Nephron (organoid): ENCODE measurements at regions not wholly inside any gene's neighbourhood (a gene's known extent, or its start where the extent isn't known, plus 50 kb on each side); places are given as distances from the start of the nearest gene placed in this dataset.

Experiments used
- H3K27ac Mint-ChIP-seq, 3 experiments: 2 replicates each; pipeline ENCODE4 v1.8.0; 2020; ENCODE audit warnings: mixed read lengths in 3 of 3, mild to moderate bottlenecking in 2 of 3, moderate library complexity in 1 of 3
- H3K27me3 Mint-ChIP-seq: 2 replicates; pipeline ENCODE4 v1.8.0; 2021; ENCODE audit warnings: low read depth, mild to moderate bottlenecking, moderate library complexity, mixed read lengths
- H3K36me3 Mint-ChIP-seq: 2 replicates; pipeline ENCODE4 v1.8.0; 2020; ENCODE audit warnings: low read depth, mixed read lengths
- H3K4me1 Mint-ChIP-seq: 2 replicates; pipeline ENCODE4 v1.8.0; 2020; ENCODE audit warnings: mixed read lengths
- H3K4me3 Mint-ChIP-seq, 3 experiments: 2 replicates each; pipeline ENCODE4 v1.8.0; 2020; ENCODE audit warnings: mild to moderate bottlenecking in 3 of 3, mixed read lengths in 3 of 3, moderate library complexity in 2 of 3
- H3K9me3 Mint-ChIP-seq: 2 replicates; pipeline ENCODE4 v1.8.0; 2020; ENCODE audit warnings: mixed read lengths
- TF ChIP-seq, protein P1 (sequence below), 3 experiments: fragments of 200-600 bp; sonication (generic); IDR thresholded peaks; one replicate each; pipeline ENCODE4 v1.5.0; 2021; ENCODE audit warnings: antibody characterized with exemption in 3 of 3; ENCODE audit not compliant: unreplicated experiment in 3 of 3

DNA sequence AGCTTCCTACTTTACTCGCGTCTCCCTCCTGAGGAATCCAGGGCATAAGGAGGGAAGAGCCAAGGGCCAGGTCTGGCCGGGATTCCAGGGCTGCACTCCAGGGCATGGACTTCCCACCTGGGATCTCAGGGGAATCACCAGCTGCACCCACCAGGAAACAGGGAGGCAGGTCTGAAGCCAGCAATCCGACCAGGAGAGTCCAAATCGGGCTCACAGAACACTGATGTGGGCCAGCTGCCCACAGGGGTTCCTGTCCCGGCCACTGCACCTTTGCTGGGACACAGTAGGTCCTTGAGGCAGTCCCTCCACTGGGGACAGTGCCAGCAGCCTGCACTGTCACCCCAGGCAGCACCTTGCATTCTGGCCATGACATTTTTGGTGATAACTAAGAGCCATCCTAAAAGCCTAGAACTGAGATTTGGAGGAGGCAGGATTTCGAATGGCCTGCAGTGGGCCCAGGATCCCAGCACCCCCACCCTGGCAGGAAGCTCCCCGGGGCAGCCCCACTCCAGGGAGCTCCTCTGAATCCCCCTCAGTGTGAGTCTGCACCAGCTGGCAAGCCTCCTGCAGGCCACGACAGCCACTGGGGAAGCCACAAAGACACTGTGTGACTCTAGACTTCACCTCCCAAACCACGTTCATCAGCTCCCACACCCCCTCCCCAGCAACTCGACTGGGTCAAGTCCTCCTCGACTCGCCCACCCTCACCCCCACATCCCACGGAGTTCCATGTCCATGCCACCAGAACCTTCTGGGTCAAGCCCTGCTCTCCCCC lies 71.5 kb upstream of the PPP2R2D start:
- H3K36me3 Mint-ChIP-seq: no peaks in the 10 kb centered on the region
- H3K27ac Mint-ChIP-seq: no peak overlapping the region
- TF ChIP-seq, protein P1, sequence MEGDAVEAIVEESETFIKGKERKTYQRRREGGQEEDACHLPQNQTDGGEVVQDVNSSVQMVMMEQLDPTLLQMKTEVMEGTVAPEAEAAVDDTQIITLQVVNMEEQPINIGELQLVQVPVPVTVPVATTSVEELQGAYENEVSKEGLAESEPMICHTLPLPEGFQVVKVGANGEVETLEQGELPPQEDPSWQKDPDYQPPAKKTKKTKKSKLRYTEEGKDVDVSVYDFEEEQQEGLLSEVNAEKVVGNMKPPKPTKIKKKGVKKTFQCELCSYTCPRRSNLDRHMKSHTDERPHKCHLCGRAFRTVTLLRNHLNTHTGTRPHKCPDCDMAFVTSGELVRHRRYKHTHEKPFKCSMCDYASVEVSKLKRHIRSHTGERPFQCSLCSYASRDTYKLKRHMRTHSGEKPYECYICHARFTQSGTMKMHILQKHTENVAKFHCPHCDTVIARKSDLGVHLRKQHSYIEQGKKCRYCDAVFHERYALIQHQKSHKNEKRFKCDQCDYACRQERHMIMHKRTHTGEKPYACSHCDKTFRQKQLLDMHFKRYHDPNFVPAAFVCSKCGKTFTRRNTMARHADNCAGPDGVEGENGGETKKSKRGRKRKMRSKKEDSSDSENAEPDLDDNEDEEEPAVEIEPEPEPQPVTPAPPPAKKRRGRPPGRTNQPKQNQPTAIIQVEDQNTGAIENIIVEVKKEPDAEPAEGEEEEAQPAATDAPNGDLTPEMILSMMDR (IDR thresholded peaks at IDR 0.05; ENCODE audit: unreplicated experiment in 3 of 3): no peak
- peaks cover 9% of the 10 kb centered on the region for H3K4me1 Mint-ChIP-seq
- H3K4me3 Mint-ChIP-seq: no peak overlapping the region
- H3K27me3 Mint-ChIP-seq: peaks cover 49% of the 10 kb centered on the region
- peaks cover 3% of the 10 kb centered on the region for H3K9me3 Mint-ChIP-seq

DNA sequence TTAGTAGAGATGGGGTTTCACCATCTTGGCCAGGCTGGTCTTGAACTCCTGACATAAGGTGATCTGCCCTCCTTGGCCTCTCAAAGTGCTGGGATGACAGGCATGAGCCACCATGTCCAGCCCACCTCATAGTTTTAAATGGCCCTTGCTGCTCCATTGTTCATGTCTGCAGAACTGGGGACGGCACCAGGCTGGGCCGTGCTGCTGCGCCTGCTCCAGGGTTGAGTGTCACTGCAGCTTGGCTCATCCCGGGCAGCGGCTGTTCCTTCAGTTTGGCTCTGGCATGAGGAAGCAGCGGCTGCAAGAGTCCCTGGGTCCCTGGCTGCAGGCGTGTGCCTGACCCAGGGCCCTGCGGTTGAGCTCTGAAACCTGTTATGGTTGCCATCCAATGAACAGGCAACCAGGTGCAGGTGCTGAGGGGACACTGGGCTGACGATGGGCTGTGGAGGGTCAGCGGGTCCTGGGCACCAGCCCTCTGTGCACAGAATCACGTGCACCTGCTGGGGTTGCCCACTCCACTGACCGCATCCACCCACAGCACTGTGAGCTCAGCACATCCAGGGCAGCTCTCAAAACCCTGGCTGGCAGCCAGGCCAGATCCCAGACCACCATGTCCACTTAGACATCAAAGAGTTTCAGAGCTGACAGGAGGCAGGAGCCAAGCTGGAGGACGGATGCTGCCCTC lies 70.2 kb upstream of the PPP2R2D start:
- H3K27ac Mint-ChIP-seq: no peak overlapping the region
- TF ChIP-seq, protein P1 (IDR thresholded peaks at IDR 0.05; ENCODE audit: unreplicated experiment in 3 of 3): no peak
- H3K9me3 Mint-ChIP-seq: peaks cover 5% of the 10 kb centered on the region
- no peak overlapping the region for H3K4me3 Mint-ChIP-seq
- H3K36me3 Mint-ChIP-seq: no peaks in the 10 kb centered on the region
- peaks cover 2% of the 10 kb centered on the region for H3K4me1 Mint-ChIP-seq
- peaks cover 45% of the 10 kb centered on the region for H3K27me3 Mint-ChIP-seq

DNA sequence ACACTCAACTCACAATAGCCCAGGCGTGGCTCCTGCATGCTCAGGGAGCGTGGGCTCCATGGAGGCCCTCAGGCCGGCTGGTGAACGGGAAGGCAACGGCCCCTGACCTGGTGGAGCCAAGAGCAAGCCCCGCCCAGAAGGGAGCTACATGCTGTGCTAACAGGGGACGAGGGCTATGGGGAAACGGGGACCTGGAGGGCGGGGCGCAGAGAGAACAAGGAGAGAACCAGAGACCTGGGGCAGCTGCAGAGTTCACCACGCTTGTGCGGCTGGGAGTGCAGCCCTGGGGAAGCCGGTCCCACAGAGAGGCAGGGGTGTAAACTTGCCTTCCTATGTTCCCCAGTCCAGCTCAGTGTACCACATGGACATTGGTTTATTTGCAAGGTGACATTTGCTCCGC lies 69.2 kb upstream of the PPP2R2D start:
- Mint-ChIP-seq H3K4me3 (no peak overlapping the region), H3K36me3 (no peaks in the 10 kb centered on the region), H3K27ac (no peak overlapping the region), H3K27me3 (peaks cover 38% of the 10 kb centered on the region), H3K4me1 (no peaks in the 10 kb centered on the region), H3K9me3 (peaks cover 8% of the 10 kb centered on the region)
- TF ChIP-seq, protein P1 (IDR thresholded peaks at IDR 0.05; ENCODE audit: unreplicated experiment in 3 of 3): no peak

- Mint-ChIP-seq H3K27ac (no peak overlapping the region), H3K4me1 (no peaks in the 10 kb centered on the region), H3K4me3 (no peak overlapping the region), H3K27me3 (peaks cover 38% of the 10 kb centered on the region), H3K9me3 (peaks cover 8% of the 10 kb centered on the region), H3K36me3 (no peaks in the 10 kb centered on the region)
- TF ChIP-seq, protein P1 (IDR thresholded peaks at IDR 0.05; ENCODE audit: unreplicated experiment in 3 of 3): no peak
Measured at GRCh38 chr10:131832056-131832685, 68.6 kb upstream of the PPP2R2D start.

DNA sequence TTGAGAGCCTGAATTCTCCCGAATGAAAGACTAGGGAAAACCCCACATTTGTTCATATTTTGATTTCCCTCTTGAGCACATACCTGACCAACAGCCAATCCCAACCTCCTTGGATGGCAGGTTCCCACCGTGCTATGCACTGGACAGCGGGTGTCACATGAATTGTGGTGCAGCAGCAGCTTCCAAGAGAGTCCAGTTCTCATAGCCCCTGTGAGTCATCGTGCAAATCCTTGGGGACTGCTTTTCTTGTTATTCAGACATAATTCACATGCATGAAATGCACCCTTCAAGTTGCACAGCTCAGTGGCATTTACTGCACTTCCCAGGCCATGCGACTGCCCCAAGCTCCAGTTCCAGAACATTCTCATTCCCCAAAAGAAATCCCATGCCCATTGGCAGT lies 67.8 kb upstream of the PPP2R2D start:
- no peaks in the 10 kb centered on the region for H3K4me1 Mint-ChIP-seq
- TF ChIP-seq, protein P1 (IDR thresholded peaks at IDR 0.05; ENCODE audit: unreplicated experiment in 3 of 3): no peak
- H3K36me3 Mint-ChIP-seq: no peaks in the 10 kb centered on the region
- H3K4me3 Mint-ChIP-seq: no peak overlapping the region
- H3K27ac Mint-ChIP-seq: no peak overlapping the region
- H3K9me3 Mint-ChIP-seq: peaks cover 8% of the 10 kb centered on the region
- H3K27me3 Mint-ChIP-seq: peaks cover 38% of the 10 kb centered on the region
